Activated CD8-positive, alpha-beta memory T cell treated with anti-CD3 and anti-CD28 coated beads, Interleukin-2, amount 50 U/mL, for 4 hours (primary cell): ENCODE measurements at regions not wholly inside any gene's neighbourhood (a gene's known extent, or its start where the extent isn't known, plus 50 kb on each side); places are given as distances from the start of the nearest gene placed in this dataset.

Source experiments
- DNase-seq: peaks from one replicate; pipeline ENCODE4 v3.0.0-alpha.2; 2020

DNA sequence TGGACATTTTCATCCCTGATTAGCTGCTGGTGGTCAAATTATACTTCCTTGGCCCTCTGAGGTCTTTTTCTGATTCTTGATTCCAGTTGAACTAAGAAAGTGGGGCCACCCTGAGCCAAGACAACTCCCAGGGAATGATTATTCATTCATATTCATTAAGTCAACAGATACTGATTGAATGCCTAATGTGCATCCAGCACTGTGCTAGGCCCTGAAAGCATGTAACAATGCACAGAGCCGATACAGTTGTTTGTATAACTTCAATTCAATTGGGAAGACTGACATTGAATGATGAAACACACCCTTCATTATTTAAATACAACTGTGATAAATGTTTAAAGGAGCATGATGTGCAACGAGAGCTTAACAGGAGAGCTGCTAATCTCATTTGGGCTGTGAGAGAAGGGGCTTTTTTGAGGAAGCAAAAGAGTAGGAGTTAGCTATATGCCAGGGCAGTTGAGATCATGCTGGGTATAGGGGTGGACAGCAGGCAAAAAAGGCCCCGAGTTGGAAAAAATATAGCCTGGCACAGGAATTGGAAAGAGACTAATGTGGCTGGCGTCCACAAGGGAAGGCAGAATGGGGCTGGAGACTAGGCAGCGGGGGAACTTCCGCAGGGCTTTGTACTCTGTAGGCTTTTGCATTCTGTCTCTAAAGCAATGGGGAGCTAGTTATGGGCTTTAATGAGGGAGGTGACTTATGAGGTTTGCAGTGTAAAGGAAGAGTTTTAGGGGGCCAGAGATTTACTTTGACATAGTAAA, 57.2 kb upstream of the ACVR1 start:
- DNase-seq: no peak

DNA sequence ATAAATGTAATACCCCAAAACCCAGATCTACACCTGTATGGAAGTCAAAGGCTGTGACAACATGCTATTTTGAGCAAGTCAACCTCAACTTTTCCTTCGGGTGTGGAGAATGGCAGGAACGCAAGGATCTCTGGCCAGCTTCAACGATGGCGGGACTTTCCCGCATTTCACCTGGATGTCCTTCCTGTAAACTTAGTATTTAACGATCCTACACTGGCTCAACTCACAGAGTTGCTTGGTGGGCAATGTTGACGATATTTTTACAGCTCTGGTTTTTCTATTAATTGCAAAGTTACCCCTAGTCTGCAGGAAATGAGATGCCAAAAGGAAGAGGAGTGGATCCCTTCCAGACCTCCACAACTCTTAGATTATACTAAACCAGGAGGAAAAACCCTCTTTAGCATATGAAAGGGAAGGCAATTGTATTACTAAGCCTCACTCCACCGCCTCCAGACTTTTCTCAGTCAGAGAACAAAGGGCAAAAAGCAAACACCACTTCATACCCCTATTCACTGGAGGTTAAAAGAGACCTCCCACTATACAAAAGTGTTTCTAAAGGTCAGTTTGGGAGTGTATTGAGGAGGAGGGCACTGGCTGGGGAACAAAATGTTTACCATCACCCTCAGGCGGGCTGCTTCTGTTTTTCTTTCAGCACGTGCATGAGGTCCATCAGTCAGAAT, 56.5 kb upstream of the ACVR1 start:
- DNase-seq: no peak

DNA sequence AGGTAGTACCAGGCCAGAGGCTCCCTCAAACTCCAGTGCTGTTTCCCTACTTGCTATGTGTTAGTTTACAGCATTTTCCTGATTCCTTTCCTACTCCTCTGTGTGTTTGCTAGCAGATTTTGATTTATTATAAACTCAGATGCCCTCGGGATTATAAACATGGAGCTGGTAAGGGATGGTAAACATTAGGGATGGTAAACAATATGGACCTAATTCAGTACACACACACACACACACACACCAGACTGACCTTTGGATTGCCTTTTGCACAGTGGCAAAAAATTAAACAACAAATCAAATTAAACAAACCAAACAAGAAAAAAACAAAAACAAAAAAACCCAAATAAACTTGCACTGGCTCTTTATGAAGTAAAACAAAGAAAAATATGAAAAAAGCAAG, 55.4 kb upstream of the ACVR1 start:
- no peak for DNase-seq

DNA sequence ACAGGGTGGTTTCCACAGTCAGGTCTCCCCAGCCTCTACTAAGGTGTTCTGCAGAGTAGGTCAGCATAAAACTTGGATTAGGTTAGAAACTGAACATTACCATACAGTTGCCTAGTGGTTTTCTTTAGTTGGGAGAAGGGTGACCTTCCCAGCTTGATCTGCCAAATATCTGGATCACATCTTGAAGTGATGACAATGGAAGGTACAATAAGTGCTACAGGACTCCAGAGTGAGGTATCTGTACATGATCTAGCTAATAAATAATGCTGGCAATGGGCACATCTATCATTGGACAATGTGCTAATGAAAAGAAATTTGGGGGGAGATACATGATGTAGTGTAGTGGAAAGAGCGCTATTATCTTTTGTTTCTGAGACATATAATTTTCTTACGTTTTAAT, 54.6 kb upstream of the ACVR1 start:
- no peak for DNase-seq

GRCh38 chr2:157929871-157930667, 53.9 kb upstream of the ACVR1 start:
- no peak for DNase-seq

DNA sequence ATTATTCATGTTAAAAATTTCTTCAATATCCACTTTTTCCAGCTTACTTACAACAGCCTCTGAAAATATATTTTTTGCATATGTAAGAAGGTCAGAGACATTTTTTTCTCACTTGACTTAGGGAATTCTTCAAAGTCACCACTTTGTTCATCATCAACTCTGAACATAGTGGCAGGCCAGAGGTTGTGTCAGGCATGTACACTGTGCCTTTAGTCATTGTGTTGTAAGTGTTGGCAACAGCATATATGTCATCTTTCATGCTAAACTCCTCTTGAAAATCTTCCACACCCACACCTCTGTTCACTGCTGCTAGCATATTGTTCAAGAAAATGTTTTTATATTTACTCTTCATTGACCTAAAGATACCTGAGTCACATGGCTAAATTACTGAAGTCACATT, 52.2 kb upstream of the ACVR1 start:
- no peak for DNase-seq

- DNase-seq: no peak
Measured at GRCh38 chr2:157927155-157927554, 51.0 kb upstream of the ACVR1 start.
